Thyroid gland (tissue), 4 donors: ENCODE measurements at regions not wholly inside any gene's neighbourhood (a gene's known extent, or its start where the extent isn't known, plus 50 kb on each side); places are given as distances from the start of the nearest gene placed in this dataset.

Experiments
- CTCF ChIP-seq, 6 experiments: fragments of 200-600 bp in 3 of 6; fragments of 450-650 bp in 3 of 6; sonication (generic) in 3 of 6; IDR thresholded peaks; one replicate each; pipeline ENCODE4 v1.5.1; 2016 to 2019; ENCODE audit warnings: antibody characterized with exemption in 6 of 6, mild to moderate bottlenecking in 2 of 6, inconsistent platforms in 1 of 6, moderate library complexity in 1 of 6
- POLR2A ChIP-seq, 2 donors: fragments of 450-650 bp; IDR thresholded peaks; one replicate each; pipeline ENCODE4 v1.6.1; 2017; ENCODE audit warnings: antibody characterized with exemption in 2 of 2, mild to moderate bottlenecking in 2 of 2, moderate library complexity in 1 of 2

- no peak for TF ChIP-seq CTCF (IDR thresholded peaks at IDR 0.05)
- no peak for TF ChIP-seq POLR2A (IDR thresholded peaks at IDR 0.05)
Observed at GRCh38 chr17:79538291-79538690, 72.6 kb downstream of the RBFOX3 start.
